T-helper 17 cell (primary cell): ENCODE measurements at regions not wholly inside any gene's neighbourhood (a gene's known extent, or its start where the extent isn't known, plus 50 kb on each side); places are given as distances from the start of the nearest gene placed in this dataset.

Source experiments
- ATAC-seq: fragments of 150-1000 bp; cut with Tn5 transposase; 2 replicates; pipeline ENCODE4 v1.10.0; 2021; ENCODE audit warnings: mild to moderate bottlenecking, moderate library complexity
- DNase-seq, 3 donors: peaks; one replicate each; pipeline versions ENCODE4 v3.0.0 to v3.0.0-alpha.2; 2020 to 2021
- H3K9me3 ChIP-seq: one replicate; pipeline ENCODE4 v1.7.0; 2013; ENCODE audit warnings: low read length, mild to moderate bottlenecking; ENCODE audit not compliant: control insufficient read depth, poor library complexity, severe bottlenecking
- H3K27ac Mint-ChIP-seq: one replicate; pipeline ENCODE4 v1.8.0; 2022; ENCODE audit warnings: mild to moderate bottlenecking, moderate library complexity, mixed read lengths
- H3K27me3 Mint-ChIP-seq: one replicate; pipeline ENCODE4 v1.8.0; 2022; ENCODE audit warnings: mixed read lengths
- H3K36me3 Mint-ChIP-seq: one replicate; pipeline ENCODE4 v1.8.0; 2022; ENCODE audit warnings: low read depth, mixed read lengths
- H3K4me1 Mint-ChIP-seq: one replicate; pipeline ENCODE4 v1.8.0; 2022; ENCODE audit warnings: mild to moderate bottlenecking, mixed read lengths
- H3K4me3 Mint-ChIP-seq: one replicate; pipeline ENCODE4 v1.8.0; 2022; ENCODE audit warnings: mild to moderate bottlenecking, moderate library complexity, mixed read lengths

DNA sequence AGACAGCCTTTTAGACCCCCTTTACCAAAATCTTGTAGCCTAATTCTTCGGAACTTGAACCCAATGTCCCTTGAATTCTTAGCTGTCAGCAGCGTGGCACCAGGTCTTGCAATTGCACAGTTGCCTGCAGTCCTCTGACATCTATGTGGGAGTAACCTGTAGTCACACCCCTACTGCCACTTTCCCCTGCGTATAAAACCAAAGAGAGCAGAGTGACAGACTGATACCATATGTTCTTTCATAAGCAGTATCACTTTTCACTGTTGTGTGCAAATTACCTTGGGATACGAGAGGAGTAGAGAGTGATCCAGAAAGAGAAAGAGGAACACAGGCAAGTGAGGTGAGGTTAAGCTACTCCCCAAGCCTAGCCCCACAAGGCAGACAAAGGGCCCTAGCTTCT, 364.3 kb upstream of the ADAMTSL1 start:
- DNase-seq, result no peak
- Mint-ChIP-seq H3K4me3 (no peak overlapping the region), H3K27ac (no peak overlapping the region), H3K4me1 (no peaks in the 10 kb centered on the region), H3K27me3 (no peaks in the 10 kb centered on the region), H3K36me3 (no peaks in the 10 kb centered on the region)
- ATAC-seq, result no peak
- H3K9me3 ChIP-seq, result no peaks in the 10 kb centered on the region

- no peak for ATAC-seq
- no peaks in the 10 kb centered on the region for H3K27me3 Mint-ChIP-seq
- no peak overlapping the region for H3K4me3 Mint-ChIP-seq
- DNase-seq, result no peak
- no peaks in the 10 kb centered on the region for H3K9me3 ChIP-seq
- H3K27ac Mint-ChIP-seq, result no peak overlapping the region
- no peaks in the 10 kb centered on the region for H3K4me1 Mint-ChIP-seq
- H3K36me3 Mint-ChIP-seq, result no peaks in the 10 kb centered on the region
Measured at GRCh38 chr9:18111146-18111545, 362.8 kb upstream of the ADAMTSL1 start.

GRCh38 chr9:18114559-18115475, 359.1 kb upstream of the ADAMTSL1 start:
- Mint-ChIP-seq H3K27ac (no peak overlapping the region), H3K4me1 (no peaks in the 10 kb centered on the region), H3K27me3 (no peaks in the 10 kb centered on the region), H3K4me3 (no peak overlapping the region), H3K36me3 (no peaks in the 10 kb centered on the region)
- no peak for DNase-seq
- no peaks in the 10 kb centered on the region for H3K9me3 ChIP-seq
- no peak for ATAC-seq

- no peaks in the 10 kb centered on the region for H3K4me1 Mint-ChIP-seq
- DNase-seq (no peak), ATAC-seq (no peak)
- no peak overlapping the region for H3K27ac Mint-ChIP-seq
- H3K36me3 Mint-ChIP-seq, result no peaks in the 10 kb centered on the region
- H3K9me3 ChIP-seq, result no peaks in the 10 kb centered on the region
- no peak overlapping the region for H3K4me3 Mint-ChIP-seq
- no peaks in the 10 kb centered on the region for H3K27me3 Mint-ChIP-seq
Measured at GRCh38 chr9:18118268-18118667, 355.7 kb upstream of the ADAMTSL1 start.

DNA sequence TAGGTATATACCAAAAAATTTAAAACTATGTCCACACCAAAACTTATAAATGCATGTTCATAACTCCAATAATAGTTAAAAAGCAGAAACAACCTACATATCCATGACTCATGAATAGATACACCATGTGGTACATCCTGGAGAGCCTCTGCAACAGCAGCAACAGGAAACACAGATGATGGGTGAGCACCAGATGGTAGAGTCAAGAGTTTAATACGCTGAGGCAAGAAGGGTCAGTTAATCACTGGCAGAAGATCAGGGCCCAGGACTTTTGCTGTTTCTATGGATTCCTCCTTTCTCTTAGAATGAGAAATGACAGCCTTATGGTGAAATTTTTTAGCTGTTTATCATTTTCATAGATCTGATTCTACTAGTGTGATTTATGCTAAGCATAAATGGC, 351.8 kb upstream of the ADAMTSL1 start:
- no peaks in the 10 kb centered on the region for H3K9me3 ChIP-seq
- Mint-ChIP-seq H3K27me3 (no peaks in the 10 kb centered on the region), H3K4me1 (no peaks in the 10 kb centered on the region), H3K36me3 (no peaks in the 10 kb centered on the region), H3K27ac (no peak overlapping the region), H3K4me3 (no peak overlapping the region)
- no peak for ATAC-seq
- DNase-seq, result no peak

DNA sequence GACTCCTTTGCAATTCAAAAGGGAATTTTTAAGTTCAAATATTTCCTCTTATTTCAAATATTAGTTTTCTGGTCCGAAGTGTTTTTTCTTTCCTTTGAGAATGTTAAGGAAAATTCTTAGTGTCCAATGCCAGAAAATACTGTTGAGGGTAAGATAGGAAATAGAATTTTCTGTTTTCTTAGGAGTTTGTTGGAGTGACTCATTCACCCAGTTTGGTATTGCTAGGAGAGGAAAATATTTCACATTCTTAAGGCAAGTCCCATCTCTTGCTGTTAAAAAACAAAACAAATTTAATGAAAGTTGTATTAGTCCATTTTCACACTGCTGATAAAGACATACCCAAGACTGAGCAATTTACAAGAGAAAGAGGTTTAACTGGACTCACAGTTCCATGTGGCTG, 349.2 kb upstream of the ADAMTSL1 start:
- H3K4me1 Mint-ChIP-seq, result no peaks in the 10 kb centered on the region

DNA sequence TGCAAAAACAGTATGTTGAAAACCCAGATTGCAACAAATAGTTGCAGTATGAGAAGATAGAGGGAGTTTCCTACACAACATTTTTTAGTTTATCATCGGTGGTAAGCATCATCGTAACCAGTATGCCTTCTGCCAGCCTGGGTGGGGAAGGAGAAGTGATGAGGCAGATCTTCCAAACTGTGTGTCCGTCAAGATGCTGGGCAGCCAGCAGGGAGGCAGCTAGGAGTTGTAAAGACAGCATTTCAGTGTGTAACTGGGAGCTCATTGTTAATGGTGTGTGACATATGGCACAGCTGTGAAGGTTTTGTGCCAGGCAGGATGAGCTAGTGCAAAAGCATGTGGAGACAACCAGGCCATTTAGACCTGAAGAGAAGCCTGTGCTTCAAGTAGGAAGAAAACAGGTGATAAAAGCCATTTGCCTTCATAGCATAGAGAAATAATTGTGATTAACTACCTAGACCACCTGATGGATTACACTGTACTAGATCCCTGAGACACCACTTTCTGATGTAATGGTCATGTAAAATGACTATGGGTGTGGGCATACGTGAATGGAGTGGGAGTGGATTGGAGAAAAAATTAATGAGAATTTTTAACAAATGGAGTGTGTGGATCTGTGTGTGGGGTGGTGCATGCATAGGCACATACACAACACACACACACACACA, 347.0 kb upstream of the ADAMTSL1 start:
- H3K27me3 Mint-ChIP-seq, result no peaks in the 10 kb centered on the region
- no peak for DNase-seq
- H3K36me3 Mint-ChIP-seq, result no peaks in the 10 kb centered on the region
- no peaks in the 10 kb centered on the region for H3K4me1 Mint-ChIP-seq
- H3K9me3 ChIP-seq, result no peaks in the 10 kb centered on the region
- no peak overlapping the region for H3K27ac Mint-ChIP-seq
- ATAC-seq, result no peak
- H3K4me3 Mint-ChIP-seq, result no peak overlapping the region

More for the DNA sequence above, 349.2 kb upstream of the ADAMTSL1 start:
- ATAC-seq (no peak), DNase-seq (no peak)
- H3K4me3 Mint-ChIP-seq, result no peak overlapping the region
- no peaks in the 10 kb centered on the region for H3K27me3 Mint-ChIP-seq
- no peaks in the 10 kb centered on the region for H3K9me3 ChIP-seq
- no peaks in the 10 kb centered on the region for H3K36me3 Mint-ChIP-seq
- H3K27ac Mint-ChIP-seq, result no peak overlapping the region

DNA sequence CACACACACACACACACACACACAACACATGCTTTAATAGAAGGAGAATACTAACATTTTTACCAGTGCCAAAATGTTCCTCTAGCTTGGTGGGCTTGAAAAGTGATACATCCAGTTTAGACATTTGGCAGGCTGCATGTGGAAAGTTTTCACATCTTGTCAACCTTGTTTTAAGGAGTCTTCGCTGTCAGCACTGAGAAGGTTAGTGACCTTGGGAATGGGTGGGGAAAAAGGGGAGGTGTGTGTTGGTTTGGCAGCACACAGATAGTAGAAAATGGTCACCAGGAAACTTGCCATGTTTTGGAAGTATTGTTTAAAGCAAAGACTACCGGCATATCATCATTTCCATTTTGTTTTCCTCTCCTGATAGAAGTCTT, 346.5 kb upstream of the ADAMTSL1 start:
- H3K36me3 Mint-ChIP-seq, result no peaks in the 10 kb centered on the region
- no peak overlapping the region for H3K27ac Mint-ChIP-seq
- H3K4me3 Mint-ChIP-seq, result no peak overlapping the region
- H3K9me3 ChIP-seq, result no peaks in the 10 kb centered on the region
- no peak for ATAC-seq
- no peak for DNase-seq
- no peaks in the 10 kb centered on the region for H3K27me3 Mint-ChIP-seq
- no peaks in the 10 kb centered on the region for H3K4me1 Mint-ChIP-seq

DNA sequence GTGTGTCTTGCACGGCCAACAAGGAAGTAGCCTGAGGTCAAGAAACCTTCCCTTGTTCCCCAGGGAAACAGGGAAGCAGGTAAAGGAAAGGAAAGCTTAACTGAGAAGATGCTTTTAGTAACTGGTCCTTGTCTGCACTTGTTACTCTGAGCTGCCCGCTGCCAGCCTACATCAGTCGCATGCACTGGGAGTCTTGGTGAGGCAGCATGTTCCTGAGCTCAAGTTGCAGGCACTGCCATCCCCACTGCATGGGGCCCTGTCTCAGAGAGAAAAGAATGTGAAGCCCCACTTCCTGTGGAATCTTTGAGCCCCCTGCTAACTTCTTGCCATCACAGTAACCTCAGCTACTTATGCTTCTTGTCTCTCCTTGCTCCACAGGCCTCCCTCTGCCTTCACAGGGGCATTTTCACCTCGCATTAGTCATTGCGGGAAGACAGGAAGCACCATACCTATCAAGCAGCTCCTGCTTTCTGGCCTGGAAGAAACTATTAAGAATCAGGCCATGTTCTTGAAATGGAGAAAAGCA, 344.1 kb upstream of the ADAMTSL1 start:
- no peaks in the 10 kb centered on the region for H3K4me1 Mint-ChIP-seq
- H3K9me3 ChIP-seq, result no peaks in the 10 kb centered on the region
- no peak for DNase-seq
- no peak overlapping the region for H3K27ac Mint-ChIP-seq
- no peaks in the 10 kb centered on the region for H3K36me3 Mint-ChIP-seq
- no peak overlapping the region for H3K4me3 Mint-ChIP-seq
- no peak for ATAC-seq
- no peaks in the 10 kb centered on the region for H3K27me3 Mint-ChIP-seq

GRCh38 chr9:18136354-18136994, 337.5 kb upstream of the ADAMTSL1 start:
- Mint-ChIP-seq H3K4me1 (no peaks in the 10 kb centered on the region), H3K27me3 (no peaks in the 10 kb centered on the region), H3K27ac (no peak overlapping the region), H3K4me3 (no peak overlapping the region), H3K36me3 (no peaks in the 10 kb centered on the region)
- DNase-seq (no peak), ATAC-seq (no peak)
- no peaks in the 10 kb centered on the region for H3K9me3 ChIP-seq

DNA sequence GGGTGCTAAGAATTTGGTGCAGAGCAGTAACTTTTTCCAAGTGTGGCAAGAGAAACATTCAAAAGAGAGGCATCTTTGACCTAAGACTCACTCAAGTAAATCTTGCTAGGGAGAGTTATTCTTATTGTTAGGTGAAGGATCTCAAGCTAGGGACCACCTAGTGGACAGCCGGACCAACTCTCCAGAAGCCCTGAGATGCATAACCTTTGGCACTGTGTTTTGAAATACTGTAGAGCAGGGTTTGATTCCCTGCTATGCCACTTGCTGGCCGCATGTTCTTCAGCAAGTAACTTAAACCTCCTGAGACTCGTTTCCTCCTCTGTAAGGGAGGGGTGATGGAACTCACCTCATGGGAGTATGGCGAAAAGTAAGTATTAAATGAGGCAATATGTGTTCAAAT, 336.1 kb upstream of the ADAMTSL1 start:
- Mint-ChIP-seq H3K36me3 (no peaks in the 10 kb centered on the region), H3K27ac (no peak overlapping the region), H3K4me3 (no peak overlapping the region), H3K27me3 (no peaks in the 10 kb centered on the region), H3K4me1 (no peaks in the 10 kb centered on the region)
- ATAC-seq, result no peak
- H3K9me3 ChIP-seq, result no peaks in the 10 kb centered on the region
- DNase-seq, result no peak

- no peak overlapping the region for H3K4me3 Mint-ChIP-seq
- H3K36me3 Mint-ChIP-seq, result no peaks in the 10 kb centered on the region
- ATAC-seq (no peak), DNase-seq (no peak)
- H3K27ac Mint-ChIP-seq, result no peak overlapping the region
- H3K9me3 ChIP-seq, result no peaks in the 10 kb centered on the region
- H3K27me3 Mint-ChIP-seq, result no peaks in the 10 kb centered on the region
- H3K4me1 Mint-ChIP-seq, result no peaks in the 10 kb centered on the region
Measured at GRCh38 chr9:18138656-18139055, 335.3 kb upstream of the ADAMTSL1 start.

DNA sequence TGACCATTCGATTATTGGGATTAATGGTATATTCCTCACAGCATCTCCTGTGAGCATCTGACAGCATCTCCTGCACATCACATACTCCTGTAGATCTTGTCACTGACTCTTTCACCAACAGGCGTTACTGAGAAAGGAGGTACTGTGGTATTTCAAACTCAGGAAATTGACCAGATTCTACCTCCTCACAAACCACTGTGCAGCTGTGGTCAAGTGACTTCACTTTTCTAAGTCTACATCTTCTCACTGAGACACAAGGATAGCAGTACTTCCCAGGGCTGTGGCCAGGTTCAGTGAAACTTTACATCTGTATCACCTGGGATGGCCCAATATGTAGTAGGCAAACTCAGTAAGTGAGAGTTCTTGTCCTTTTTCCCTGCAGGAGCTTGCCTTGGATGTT, 332.3 kb upstream of the ADAMTSL1 start:
- H3K4me3 Mint-ChIP-seq, result no peak overlapping the region
- H3K4me1 Mint-ChIP-seq, result no peaks in the 10 kb centered on the region
- H3K27ac Mint-ChIP-seq, result no peak overlapping the region
- H3K27me3 Mint-ChIP-seq, result no peaks in the 10 kb centered on the region
- H3K36me3 Mint-ChIP-seq, result no peaks in the 10 kb centered on the region
- no peaks in the 10 kb centered on the region for H3K9me3 ChIP-seq
- DNase-seq (no peak), ATAC-seq (no peak)
